ENCODE measurements at regions not wholly inside any gene's neighbourhood (a gene's known extent, or its start where the extent isn't known, plus 50 kb on each side); places are given as distances from the start of the nearest gene placed in this dataset.

DNA sequence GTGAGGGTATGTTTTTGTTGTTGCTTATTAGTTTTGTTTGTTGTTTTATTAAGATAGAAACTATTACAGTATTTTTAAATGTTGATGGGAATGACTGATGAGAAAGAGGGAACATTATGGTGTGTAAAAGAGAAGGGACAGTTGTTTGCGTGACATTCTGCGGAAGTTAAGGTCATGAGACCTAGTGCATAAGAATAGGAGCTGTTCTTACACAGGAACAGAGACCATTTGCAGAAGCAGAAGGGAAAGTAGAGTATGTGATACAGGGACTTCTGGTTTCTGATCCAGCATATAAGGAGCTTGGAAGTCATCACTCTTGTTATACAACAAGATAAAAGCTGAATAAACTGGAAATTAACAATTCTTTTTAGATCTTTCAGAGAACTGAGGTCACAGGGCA is 299.2 kb upstream of the API5 start:
- CTCF ChIA-PET: no interaction called here

DNA sequence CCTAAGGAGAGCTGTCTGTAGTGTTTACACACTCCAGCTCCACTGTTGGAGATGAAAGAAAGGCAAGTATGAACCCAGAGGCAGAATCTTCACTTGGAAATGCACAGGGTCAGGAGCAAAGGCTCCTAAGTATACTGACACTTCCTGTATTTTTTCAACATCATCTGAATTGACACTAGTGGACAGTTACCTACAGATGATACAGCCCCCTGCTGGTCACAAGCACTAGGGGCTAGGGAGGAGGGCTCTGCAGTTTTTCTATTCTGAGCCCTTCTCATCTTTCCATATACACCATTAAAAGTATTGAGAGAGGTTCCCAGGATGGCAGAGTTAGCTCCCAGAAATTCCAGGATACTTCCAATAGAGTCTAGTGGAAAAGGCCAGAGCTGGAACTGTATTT is 290.3 kb upstream of the API5 start:
- ChIA-PET POLR2A (no interaction called here), CTCF (no interaction called here)

More for the DNA sequence above, 299.2 kb upstream of the API5 start:
- POLR2A ChIA-PET: no interaction called here

DNA sequence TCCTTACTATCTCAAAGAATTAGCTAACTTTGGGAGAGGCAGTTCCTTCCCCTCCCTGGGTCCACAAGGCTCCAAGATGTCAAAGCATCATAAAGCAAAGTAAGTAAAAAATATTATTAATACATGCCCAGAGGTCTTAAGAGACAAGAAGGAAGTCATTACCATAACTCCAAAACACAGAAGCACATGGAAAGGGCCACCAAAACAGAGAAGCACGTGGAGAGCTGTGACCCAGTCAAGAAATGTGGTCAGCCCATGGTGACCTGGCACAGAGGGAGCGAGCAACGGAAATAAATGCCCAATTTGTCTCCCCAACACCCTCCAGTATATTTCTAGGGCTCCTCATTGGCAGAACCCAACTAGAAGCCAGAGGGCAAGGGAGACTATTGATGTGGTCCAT is 277.5 kb upstream of the API5 start:
- POLR2A ChIA-PET: no interaction called here
- CTCF ChIA-PET: no interaction called here

DNA sequence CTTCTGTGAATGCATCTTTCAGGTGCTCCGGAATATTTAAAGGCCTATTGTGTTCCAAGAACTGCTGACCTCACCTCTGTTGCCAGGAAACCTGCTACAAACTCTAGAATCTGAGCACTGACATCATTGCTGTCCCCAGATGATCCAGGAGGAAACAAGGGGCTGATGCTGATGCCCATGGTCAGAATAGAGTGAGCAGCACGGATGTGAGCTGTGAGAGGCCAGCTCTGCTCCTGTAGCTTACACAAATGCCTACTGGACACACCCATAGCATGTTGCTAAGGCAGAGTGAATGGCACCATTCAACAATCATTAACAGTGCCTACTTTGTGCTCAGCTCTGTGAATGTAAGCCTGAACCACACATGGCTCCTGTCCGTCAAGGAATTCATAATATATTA is 276.7 kb upstream of the API5 start:
- POLR2A ChIA-PET: no interaction called here
- CTCF ChIA-PET: no interaction called here

DNA sequence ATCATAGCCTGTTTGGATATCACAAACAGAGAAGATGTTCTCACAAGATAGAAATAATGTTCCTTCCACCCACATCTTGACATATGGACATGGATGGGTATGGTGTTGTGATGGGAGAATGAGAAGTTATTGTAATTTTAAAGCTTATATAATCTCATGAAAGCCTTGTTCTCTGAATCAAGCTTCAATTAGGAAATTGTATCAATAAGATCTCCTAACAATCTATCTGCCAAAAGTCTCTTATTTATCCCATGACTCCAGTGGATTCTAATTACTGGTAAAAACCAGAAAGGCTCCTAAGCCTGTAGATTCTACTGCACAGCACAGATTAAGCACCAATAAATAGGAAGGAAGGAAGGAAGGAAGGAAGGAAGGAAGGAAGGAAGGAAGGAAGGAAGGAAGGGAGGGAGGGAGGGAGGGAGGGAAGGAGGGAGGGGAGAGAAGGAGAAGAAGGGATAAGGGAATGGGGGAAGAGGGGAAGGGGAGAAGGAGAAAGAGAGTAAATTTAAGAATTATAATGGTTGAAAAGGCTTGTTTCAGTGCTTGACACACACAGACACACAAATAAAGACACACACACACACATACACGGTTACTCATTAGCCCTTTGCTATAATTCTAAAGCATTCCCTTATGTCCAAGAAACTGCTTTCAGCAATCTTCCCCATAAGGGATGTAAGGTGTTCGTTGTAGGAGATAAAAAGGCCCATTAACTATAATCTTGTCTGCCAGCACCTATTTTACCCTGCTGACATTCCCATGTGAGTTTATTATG is 258.0 kb upstream of the API5 start:
- CTCF ChIA-PET: no interaction called here

DNA sequence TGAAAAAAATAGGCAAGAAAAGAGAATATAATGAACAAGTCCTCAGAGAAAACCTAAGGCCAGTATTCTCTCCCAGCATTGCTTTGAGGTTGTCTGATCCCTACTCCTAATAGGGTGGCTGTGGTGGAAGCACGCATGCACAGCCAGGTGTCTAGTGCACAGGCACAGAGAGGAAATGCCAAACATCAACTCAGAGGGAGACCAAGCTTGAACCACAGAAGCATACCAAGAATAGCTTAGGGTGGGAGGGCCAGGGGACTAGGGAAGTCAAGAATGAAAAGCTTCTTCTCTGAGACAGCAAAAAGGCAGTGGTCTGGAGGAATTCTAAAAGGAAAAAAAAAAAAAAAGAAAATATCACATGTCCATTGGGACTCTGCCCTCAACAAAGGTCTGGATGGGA is 244.1 kb upstream of the API5 start:
- ChIA-PET CTCF (no interaction called here), POLR2A (no interaction called here)

More for the DNA sequence above, 258.0 kb upstream of the API5 start:
- POLR2A ChIA-PET: no interaction called here

DNA sequence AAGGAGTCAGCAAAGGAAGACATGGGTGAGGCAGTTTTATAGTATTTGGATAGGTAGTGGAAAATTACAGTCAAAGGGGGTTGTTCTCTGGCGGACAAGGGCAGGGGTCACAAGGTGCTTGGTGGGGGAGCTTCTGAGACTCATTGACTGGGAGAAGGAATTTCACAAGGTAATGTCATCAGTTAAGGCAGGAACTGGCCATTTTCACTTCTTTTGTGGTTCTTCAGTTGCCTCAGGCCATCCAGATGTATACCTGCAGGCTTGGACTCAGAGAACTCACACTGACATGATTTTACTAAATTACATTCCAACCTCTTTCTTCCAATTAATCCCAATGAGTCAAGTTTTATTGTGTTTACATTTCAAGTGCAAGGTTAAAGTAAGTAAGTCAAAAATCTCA is 240.5 kb upstream of the API5 start:
- POLR2A ChIA-PET: no interaction called here
- CTCF ChIA-PET: no interaction called here

DNA sequence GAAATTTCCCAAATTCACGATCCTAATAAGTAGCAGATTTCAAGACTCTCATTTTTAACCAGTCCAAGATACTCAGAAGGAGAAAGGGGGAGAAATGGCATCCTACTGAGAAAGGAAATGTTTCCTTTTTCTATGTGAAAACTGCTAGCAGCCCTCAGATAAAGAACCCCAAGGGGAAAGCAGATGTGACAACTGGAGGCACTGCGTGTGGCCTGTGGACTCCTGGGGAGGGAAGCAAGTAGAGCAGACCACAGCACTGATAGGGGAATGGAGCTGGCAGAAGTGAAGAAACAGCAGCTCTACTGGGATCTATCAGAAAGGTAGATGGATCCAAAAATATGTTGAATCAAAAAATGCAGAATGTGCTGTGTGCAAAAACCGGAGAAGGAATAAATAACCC is 239.7 kb upstream of the API5 start:
- ChIA-PET POLR2A (no interaction called here), CTCF (no interaction called here)

DNA sequence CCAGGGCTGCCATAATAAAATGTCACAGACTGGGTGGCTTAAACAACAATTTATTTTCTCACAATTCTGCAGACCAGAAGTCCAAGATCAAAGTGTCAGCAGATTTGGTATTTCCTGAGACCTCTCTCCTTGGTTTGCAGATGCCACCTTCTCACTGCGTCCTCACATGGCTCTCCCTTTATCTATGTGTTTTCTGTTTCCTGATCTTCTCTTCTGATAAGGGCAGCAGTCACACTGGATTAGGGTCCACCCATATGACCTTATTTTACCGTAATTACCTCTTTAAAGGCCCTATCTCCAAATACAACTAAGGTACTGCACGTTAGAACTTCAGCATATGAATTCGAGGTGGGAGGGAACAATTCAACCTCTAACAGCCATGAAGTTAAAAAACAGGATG is 238.9 kb upstream of the API5 start:
- CTCF ChIA-PET: no interaction called here
- POLR2A ChIA-PET: no interaction called here

DNA sequence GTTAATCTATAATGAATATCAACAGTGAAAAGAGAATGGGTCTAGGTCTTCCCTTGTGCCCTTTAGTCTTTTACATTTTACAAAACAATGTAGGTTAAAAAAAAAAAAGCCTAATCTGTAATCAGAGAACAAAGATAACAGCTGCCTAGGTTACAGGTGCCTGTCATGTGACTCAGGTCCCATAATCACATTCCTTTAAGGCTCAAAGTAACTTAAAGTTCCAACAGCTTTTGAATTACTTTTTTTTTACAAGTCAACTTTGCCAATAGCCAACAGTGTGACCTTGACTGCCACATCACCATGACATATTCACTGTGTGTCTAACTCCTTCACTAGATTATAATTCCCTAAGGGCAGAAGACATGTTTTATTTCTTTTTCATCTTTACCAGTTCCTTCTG is 237.0 kb upstream of the API5 start:
- ChIA-PET CTCF (no interaction called here), POLR2A (no interaction called here)

DNA sequence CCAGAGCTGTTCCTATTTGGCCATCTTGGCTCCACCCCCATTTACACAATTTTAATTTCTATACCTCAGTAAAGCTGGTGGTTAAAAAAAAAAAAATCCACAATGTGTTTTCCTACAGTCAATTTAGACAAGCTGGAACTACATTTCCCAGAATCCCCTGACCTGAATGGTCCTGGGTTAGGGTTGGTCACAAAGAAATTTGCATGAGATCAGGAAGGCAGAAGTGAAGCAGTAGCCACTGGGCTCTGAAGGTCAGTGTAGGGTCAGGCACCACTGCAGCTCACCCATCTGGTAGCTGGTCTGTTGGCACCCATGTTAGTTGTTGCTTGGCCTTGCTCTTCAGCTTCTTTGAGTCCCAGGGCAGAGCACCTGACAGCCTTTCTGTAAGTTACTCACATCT is 210.7 kb upstream of the API5 start:
- ChIA-PET POLR2A (no interaction called here), CTCF (no interaction called here)

DNA sequence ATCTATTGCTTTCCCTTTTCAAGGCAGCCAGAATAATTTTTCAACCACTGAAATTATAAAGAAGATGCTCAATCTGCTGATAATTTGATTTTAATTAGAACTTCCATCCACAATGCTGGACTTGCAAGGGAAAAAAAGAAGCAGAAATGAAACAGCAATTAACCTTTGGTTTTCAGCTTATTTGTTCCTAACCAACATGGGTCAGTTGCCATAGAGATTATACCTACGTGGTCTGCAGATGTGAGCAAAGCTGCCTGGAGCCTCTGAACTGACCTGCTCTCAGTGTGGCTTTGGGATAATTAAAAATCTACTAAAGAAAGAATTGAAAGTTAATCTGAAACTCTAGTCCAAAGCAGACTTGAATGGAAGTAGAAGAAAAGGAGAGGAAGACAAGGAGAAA is 195.7 kb upstream of the API5 start:
- CTCF ChIA-PET: no interaction called here
- POLR2A ChIA-PET: no interaction called here

DNA sequence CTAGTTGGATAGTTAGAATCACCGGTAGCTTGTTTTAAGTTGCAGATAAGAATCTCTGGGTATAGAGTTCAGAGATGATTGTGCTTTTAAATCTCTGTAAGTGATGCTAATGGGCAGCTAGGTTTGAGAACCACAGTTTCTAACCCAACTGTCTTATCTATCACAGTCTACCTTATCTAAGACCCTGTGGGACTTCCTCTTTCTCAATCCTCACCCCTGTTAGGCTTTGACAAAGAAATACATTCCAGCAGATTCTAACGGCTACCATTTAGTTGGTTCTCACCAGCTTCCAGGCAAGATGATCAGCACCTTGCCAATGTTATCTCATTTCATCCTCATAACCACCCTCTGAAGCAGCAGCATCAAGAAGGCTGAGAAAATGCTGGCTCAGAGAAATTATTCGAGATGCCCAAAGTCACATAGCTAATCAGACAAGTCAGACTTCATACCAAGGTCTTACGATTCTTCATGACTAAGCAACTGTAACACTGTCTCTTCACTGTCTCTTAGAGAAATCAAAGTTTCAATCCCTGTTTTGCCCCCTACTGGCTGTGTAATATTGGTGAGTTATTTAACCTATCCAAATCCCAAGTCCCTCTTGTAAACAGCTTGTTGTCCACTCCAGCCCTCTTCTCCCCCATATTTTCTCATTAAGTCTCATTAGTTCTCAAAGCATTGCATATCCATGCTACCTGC is 192.4 kb upstream of the API5 start:
- ChIA-PET POLR2A (no interaction called here), CTCF (no interaction called here)

DNA sequence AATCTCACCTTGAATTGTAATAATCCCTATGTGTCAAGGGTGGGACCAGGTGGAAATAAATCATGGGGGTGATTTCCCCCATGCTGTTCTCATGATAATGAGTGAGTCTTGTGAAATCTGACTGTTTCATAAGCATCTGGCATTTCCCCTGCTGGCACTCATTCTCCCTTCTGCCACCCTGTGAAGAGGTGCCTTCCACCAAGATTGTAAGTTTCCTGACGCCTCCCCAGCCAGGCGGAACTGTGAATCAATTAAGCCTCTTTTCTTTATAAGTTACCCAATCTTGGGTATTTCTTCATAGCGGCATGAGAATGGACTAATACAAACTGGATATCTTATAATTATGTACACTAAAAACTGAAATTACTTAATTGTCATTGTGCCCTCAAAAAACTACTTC is 189.2 kb upstream of the API5 start:
- POLR2A ChIA-PET: no interaction called here
- CTCF ChIA-PET: no interaction called here

DNA sequence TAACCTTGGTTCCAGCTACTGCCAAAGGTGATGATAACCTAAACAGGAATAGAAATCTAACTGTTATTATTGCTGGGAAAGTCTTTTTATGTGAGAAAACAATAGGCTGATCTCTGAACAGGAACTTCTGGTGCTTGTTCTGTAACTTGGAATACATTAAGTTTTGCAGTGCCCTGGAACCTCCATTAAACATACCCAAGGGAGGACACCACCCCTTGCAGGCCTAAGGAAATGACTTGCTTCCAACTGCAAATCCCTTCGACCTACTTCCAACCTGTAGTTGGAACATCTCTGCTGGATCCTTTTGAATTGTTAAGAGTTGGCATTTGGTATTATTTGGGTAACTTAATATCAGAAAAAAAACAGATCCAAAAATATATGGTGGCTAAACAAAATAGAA is 188.4 kb upstream of the API5 start:
- POLR2A ChIA-PET: no interaction called here
- CTCF ChIA-PET: no interaction called here

DNA sequence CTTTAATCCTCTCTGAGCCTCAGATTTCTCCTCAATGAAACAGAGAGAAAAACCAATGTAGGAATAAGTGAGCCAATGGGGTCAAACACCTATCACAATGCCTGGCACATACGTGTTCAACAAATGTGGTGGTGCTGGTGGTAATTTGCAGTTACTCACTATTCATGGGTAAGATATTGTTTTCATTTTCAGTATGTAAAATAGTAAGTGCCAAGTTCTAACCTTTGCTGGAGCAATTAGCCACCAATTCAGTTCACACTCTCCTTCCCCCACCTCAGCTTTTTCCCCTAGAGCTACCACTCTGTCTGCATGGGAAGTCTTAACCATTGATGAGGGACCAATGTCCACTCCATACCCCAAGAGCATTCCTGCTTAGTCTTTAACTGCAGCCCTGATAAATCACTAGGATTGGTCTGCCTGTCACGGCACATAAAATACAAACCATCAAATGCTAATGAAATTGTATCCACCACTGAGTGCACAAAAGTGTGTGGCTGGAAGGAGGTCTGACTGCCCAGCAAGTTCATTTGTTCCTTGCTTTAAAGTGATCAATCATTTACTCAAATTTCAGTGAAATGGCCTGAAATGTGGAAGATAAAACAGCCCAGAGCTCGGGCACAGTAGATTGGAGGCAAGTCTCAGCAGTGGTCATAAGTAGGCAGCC is 187.4 kb upstream of the API5 start:
- POLR2A ChIA-PET: no interaction called here
- CTCF ChIA-PET: no interaction called here

DNA sequence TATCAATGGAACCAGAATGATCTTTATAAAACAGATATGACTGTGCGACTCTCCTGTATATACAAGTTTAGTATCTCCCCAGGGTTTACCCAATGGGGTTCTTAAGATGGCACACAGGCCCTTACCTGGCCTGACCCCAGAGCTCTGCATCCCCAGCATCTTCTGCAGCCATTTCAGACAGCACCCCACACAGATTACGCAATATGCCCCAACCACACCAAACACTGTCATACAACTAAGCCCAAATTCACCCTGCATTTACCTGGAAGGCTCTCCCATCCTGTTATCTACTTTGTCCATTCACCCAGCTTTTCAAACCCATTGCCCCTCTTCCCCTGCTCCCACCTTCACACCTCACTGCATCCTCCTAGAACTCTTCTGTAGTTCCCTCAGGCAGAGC is 182.5 kb upstream of the API5 start:
- POLR2A ChIA-PET: no interaction called here

DNA sequence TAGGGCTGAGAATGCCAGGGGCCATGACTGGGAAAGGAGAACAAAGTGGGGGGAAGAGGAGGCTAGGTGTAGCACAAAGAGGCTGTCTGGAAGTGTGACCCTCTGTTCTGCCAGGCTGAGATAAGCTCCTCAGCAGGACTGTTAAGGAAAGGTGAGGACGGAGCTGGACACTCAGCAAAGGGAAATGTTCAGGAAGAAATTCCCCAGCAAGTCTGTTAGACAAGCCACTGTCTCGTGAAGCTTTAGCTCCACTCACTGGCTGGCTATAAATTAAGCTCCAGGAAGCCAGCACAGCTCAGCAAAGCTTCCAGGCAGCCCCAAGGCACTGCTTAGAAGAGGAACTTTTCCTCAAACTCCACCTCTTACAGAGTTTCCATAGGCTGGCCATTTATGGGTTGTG is 181.2 kb upstream of the API5 start:
- POLR2A ChIA-PET: no interaction called here
- CTCF ChIA-PET: no interaction called here

More for the DNA sequence above, 182.5 kb upstream of the API5 start:
- CTCF ChIA-PET: no interaction called here

DNA sequence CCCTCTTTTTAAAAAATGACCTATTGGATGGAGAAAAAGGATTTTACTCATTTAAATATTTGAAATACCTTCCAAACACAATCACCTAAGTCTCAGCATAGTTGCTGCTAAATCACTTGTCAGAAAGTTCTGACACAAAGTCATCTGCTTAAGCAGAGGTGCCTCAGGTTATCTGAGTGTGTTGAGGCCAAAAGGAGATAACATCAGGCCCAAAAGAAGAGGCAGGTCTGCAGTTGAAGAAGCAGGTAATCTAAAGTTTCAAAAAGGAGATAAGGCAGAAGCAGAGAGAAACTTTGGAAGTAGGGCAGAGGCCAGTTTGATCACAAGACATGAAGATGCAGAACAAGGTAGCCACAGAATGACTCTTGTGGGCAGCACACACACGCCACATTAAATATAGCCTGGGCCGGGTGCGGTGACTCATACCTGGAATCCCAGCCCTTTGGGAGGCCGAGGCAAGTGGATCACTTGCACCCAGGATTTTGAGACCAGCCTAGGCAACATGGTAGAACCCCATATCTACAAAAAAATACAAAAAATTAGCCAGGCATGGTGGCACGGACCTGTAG is 175.7 kb upstream of the API5 start:
- ChIA-PET POLR2A (no interaction called here), CTCF (no interaction called here)

DNA sequence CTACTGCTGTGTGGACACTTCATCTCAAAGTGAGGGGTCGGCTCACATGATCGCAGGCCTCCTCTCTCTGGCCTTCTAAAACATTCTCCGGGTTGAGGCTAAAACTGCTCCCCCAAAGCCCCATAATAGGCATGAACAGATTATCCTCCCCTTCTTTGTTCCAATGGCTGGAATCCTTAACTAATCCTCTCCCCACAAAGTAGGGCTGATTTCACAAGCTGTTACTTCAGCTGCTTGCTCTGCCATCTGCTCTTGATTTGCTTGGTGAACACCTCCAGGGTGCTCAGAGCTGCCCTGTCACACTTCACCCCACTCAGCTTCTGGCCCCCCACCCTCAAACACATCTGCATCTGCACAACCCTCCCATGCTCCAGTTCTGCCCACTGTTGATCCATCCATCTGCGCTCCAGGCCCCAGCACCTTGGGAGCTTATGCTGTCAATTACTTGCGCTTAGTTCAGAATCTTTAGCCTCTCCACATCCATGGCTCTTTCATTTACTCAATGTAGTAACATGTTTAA is 173.1 kb upstream of the API5 start:
- POLR2A ChIA-PET: no interaction called here
- CTCF ChIA-PET: no interaction called here

DNA sequence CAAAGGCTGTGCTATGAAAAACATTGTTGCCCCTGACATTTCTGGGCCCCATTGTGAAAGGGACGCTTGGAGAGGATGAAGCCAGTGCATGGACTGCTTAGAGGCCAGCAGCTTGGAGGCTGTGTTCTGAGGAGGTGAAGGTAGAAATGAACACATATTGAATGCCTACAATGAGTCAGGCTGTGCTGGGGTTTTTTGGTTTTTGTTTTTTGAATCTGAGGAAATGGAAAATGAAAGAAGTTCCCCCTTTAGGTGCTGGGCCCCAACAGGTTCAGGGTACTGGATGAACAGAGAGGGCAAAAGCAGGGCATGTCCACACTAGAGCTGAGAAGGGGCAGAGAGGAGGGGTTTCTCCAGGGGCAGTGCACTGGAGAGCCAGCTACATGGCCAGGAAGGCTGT is 166.1 kb upstream of the API5 start:
- POLR2A ChIA-PET: no interaction called here
- CTCF ChIA-PET: no interaction called here
